GM06990 (cell line): ENCODE measurements at regions not wholly inside any gene's neighbourhood (a gene's known extent, or its start where the extent isn't known, plus 50 kb on each side); places are given as distances from the start of the nearest gene placed in this dataset.

Experiments used
- DNase-seq: peaks from one replicate; pipeline ENCODE4 v3.0.0-alpha.2; 2011; ENCODE audit not compliant: insufficient read length; ENCODE audit errors: extremely low read depth
- H3K27me3 ChIP-seq: replicated peaks from 2 replicates; pipeline ENCODE4 v1.6.0; 2011; ENCODE audit warnings: low read length; ENCODE audit not compliant: control insufficient read depth, insufficient read depth
- H3K36me3 ChIP-seq: 2 replicates; pipeline ENCODE4 v1.5.1; 2011; ENCODE audit warnings: low read length; ENCODE audit not compliant: control insufficient read depth, insufficient read depth
- H3K4me3 ChIP-seq: replicated peaks from 2 replicates; pipeline ENCODE4 v1.5.1; 2011; ENCODE audit warnings: low read depth, mild to moderate bottlenecking, control low read depth, low read length
- CTCF ChIP-seq: IDR thresholded peaks from 2 replicates; pipeline ENCODE4 v1.5.1; 2011; ENCODE audit warnings: low read length, control low read depth, mild to moderate bottlenecking, inconsistent platforms; ENCODE audit not compliant: insufficient read depth, poor library complexity, severe bottlenecking

DNA sequence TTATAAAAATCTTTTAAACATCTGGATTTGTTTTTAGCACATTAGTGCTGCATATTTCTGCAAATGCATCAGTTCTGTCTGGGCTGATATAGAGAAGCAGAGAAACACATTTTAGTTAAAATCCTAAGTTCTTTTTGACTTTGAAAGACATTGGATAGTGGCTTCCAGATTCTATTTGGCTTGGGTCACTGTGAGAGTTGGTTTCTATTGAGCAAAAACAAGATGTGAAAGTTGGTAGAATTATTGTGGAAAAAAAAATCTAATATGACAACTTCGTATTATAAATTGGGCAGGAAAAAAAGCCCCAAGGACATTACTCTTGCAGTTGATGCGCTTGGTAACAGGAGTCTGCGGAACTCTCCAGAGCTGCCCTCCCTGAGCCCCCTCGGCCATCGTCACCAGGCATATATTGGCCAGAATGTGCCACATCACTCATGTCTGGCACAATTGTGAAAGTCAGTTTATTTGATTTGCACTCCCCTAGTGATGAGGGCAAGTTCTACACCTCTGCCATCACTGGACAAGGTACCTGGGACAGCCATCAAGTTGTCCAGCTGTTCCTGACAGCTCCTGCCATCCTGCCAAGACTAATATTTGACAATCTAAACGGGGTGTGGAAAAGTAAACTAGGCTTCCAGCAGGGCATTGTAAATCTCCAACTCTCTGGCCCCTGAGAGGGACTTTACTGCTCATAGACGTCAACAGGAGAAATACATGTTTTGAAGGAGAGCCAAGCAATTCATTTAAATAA is 334.5 kb downstream of the TENT4A start:
- TF ChIP-seq CTCF: no peak
- Histone ChIP-seq H3K27me3 (no peaks in the 10 kb centered on the region), H3K36me3 (no peaks in the 10 kb centered on the region), H3K4me3 (no peak overlapping the region)
- no peak for DNase-seq

DNA sequence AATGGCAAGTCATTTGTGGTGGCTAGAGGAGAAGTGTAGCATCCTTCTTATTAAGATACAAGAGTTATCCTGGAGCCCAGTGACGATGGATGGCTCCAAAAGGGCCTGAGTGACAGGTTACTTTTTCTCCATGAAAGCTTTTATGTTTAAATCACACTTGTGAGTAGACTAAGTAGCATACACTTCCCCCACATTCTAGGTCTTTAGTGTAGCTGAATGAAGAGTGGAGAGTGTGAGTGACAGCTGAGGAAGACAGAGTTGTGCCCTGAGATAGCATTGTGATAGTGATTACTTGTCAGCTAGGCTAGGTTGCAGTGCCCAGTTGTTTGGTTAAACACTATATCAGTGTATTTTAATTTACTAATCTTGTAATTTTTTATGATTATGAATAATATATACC is 337.8 kb downstream of the TENT4A start:
- no peak for TF ChIP-seq CTCF
- no peak for DNase-seq
- Histone ChIP-seq H3K36me3 (no peaks in the 10 kb centered on the region), H3K4me3 (no peak overlapping the region), H3K27me3 (no peaks in the 10 kb centered on the region)

GRCh38 chr5:7053125-7053524 is 339.9 kb downstream of the TENT4A start:
- H3K27me3 ChIP-seq: no peaks in the 10 kb centered on the region
- H3K36me3 ChIP-seq: no peaks in the 10 kb centered on the region
- DNase-seq: no peak
- no peak for TF ChIP-seq CTCF
- no peak overlapping the region for H3K4me3 ChIP-seq

DNA sequence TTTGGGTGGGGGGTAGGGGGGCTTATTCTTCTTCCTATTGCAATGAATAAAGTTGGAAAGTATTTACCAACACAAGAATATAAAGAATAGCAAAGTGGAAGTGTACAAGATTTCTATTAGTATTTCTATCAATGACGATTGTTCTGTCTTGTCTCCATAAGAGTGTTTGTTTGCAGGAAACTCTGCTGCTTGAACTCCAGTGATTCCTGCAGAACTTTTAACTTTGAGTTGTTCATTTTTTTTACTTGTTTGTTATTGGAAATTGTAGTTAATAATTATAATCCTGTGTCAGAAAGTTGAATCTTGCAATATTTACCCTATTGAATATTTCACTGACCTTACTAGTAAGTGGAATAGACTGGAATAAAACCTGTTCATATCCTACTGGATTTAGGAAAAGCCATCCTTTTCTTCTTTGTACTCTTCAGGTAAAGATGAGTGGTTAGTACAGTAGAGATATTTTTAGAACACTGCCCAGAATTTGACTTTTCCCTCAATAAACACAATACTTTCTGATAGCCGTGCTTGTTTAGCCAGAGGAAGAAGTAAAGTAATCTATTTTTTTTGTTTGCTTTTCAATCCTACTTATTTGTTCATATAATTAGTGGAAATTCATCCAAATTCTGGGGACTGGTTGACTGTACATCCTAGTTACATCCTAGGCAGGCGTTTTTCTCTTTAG is 340.4 kb downstream of the TENT4A start:
- Histone ChIP-seq H3K27me3 (no peaks in the 10 kb centered on the region), H3K4me3 (no peak overlapping the region), H3K36me3 (no peaks in the 10 kb centered on the region)
- TF ChIP-seq CTCF: no peak
- DNase-seq: no peak

GRCh38 chr5:7066471-7067235 is 329.3 kb upstream of the ADCY2 start:
- Histone ChIP-seq H3K36me3 (no peaks in the 10 kb centered on the region), H3K4me3 (no peak overlapping the region), H3K27me3 (no peaks in the 10 kb centered on the region)
- no peak for TF ChIP-seq CTCF
- no peak for DNase-seq
